Left forelimb (tissue), 1 donor: ENCODE measurements at regions not wholly inside any gene's neighbourhood (a gene's known extent, or its start where the extent isn't known, plus 50 kb on each side); places are given as distances from the start of the nearest gene placed in this dataset.
"Not testable (repeated sequence)": the region's sequence is repeated elsewhere in the genome, so short reads cannot be mapped to it uniquely, and the experiment has no call there.

ENCODE experiments used
- DNase-seq: peaks from one replicate; pipeline ENCODE4 v3.0.0-alpha.2; 2018; ENCODE audit warnings: low spot score

DNA sequence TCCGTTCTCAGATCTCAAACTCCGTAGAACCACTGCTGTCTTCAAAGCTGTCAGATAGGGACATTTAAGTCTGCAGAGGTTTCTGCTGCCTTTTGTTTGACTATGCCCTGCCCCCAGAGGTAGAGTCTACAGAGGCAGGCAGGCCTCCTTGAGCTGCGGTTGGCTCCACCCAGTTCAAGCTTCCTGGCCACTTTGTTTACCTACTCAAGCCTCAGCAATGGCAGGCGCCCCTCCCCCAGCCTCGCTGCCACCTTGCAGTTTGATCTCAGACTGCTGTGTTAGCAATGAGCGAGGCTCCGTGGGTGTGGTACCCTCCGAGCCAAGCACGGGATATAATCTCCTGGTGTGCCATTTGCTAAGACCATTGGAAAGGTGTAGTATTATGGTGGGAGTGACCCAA is 634.9 kb upstream of the SGO1 start:
- DNase-seq = not testable (repeated sequence)

DNA sequence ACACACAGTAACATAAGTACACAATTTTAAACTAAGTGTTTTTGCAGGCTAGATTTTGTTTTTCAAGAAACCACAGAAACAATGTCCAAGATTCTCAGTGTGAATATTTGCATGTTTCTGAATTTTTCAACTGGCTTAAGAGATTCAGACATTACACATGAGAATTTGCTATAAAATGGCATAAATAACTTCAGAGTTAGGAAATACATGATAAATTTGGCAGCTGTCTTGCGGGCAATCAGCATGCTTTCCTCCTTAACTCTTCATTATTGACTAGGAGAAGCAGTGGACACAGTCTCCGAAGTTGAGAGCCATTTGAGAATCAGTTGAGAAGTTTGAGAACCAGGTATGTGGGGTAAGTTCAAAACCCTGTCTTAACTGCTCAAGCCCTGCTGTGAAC is 625.6 kb upstream of the SGO1 start:
- DNase-seq = no peak

DNA sequence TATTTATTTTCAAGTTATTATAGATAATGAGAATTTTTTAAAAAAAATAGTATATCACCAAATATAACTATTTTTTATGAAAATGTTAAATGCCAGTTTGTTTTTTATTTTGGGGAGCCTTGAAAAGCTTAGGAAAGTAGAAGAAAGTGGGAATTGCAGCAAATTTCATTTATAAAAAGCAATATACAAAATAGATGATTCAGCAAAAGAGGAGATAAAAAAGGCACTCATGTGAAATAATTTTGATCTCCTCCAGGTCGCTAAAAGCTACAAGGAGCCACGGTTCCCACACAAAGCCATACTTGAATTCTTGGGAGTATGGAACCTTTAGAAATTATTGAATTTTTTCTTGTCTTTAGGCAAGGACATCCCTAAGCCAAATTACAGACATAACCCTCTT is 625.0 kb upstream of the SGO1 start:
- no peak for DNase-seq

DNA sequence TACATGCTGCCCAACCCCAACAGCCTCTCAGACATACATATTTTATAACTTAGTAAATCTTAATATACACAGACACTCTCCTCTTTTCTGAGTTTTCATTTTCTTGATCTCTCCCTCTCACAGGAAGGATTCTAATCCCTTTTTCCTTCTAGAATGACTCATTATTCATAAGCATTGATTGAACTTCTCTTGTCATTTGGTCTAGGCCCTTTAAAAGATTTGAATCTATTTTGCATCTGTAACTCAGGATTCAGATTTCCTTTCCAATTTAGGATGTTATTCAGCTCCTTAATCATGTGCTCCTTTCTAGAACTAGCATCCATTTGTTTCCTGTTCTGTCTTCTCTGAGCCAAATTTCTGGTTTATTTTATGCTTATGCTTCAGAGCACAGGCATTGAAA is 624.5 kb upstream of the SGO1 start:
- no peak for DNase-seq

DNA sequence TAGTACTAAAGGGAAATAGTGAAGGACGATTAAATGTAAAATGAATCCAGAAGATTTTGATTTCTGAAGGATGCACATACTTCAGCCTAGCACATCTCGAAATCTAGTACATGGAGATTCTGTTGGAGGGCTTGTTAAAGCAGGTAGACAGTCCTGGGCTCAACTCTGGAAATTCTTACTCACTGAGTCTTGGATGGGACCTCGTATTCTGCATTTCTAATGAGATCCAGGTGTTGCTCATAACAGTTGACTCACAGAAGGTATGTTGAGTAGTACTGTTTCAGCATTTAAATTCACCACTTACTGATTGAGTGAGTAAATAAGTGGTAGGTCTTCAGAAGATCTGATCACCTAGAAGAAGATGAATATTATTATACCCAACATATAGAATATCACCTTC is 623.4 kb upstream of the SGO1 start:
- no peak for DNase-seq

DNA sequence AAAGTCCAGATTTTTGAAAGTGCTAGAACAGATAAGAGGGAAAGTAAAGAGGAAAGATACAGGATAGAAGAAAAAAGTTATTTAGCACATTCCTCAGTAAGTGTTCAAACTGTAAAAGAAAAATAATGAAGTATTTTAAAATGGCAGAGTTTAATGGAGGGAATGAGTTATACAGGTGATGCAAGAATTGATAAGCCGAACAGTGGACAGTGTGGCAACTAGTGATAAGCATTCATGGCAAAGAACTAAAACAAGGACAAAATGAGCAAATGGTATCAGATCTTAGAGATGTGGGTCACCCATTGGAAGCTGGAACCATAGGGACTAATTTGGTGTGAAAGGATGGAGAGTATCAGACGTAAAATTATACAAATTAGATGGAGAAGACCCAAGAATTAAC is 622.9 kb upstream of the SGO1 start:
- DNase-seq = no peak

DNA sequence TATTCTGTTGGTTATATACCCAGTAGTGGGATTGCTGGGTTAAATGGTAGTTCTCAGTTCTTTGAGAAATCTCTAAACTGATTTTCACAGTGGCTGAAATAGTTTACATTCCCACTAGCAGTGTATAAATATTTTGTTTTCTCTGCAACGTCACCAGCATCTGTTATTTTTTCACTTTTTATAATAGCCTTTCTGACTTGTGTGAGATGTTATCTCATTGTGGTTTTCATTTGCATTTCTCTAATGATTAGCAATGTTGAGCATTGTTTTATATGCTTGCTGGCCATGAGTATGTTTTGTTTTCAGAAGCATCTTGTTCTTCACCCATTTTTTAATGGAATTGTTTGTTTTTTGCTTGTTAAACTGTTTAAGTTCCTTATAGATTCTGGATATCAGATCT is 612.7 kb upstream of the SGO1 start:
- no peak for DNase-seq

DNA sequence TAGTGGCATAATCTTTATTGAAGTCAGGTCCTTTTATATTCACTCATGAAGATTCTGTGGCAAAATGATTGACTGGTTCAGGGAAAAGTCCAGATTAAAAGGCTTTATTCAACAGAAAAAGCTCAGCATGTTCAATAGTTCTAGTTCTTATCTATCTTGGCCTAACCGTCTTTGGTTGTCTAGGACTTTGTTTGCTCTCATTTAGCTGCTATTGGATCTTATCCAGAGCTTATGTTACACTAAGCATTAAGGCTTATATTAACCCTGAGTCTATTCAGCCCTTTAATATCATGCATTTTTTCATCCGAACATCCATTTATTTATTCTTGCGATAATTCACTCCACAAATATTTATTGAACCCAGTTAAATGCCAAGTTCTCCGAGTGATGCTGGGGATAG is 601.0 kb upstream of the SGO1 start:
- DNase-seq = no peak

DNA sequence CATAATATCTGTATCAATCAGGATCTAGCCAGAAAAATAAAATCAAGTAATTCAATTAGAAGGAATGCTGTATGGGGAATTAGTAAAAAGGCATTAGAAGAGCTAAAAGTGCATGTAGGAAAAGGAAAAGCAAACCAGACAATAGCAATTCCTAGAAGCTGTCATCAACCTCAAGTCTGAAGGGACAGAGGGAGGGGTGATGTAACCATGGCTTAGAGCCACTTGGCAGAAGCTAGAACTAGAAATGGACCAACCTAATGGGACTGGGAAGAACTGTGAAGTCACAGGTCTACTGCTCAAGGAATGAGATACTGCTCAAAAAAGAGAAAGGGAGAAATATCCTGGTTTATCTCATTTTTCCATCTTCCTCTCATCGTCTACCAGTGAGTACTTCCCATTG is 590.7 kb upstream of the SGO1 start:
- DNase-seq = no peak

DNA sequence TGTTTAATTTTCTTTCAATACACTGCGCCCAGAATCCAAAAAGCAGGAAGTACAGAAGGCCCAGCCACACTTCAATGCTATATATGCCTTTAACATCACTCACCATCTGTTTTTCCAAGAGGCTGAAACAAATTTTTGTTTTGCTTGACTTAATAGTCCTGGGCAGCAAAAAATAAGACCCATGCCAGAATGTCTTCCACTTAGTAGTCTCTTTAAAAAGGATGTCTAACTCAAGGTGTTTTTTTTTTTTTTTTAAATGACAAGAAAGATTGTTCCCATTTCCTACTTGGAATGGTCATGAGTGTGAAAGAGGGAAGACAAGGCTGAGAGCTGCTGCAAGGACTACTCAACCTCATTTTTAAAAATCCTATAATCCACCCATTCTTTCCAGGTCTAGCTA is 590.3 kb upstream of the SGO1 start:
- no peak for DNase-seq

DNA sequence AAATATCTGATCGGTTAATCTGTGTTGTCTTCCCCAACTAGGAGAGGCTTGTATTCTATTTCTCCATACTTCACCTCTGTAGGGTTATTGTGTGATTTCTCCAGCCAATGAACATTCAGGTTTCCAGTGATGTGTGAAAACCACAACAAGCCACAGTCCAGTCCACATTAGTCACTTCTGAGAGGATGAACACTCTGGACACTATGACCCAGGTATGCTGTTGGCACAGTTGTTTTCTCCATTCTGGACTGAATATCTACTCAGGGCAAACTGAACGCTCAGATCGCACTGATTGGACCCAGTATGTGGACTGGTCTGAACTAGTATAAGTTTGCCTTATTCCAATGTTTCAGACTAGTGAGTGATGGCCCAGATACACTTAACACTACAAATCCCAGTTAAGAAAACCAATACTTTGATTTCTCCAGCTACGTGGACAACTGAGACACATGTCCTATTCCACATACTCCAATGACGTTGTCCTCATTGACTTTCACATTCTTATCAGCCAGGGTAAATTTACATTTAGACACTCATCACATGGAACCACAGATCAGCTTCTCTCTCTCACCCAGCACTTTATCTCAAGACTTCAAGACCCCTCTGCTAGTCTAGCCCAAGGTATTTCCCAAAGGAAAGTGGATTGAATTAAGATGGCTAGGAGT is 587.4 kb upstream of the SGO1 start:
- no peak for DNase-seq

DNA sequence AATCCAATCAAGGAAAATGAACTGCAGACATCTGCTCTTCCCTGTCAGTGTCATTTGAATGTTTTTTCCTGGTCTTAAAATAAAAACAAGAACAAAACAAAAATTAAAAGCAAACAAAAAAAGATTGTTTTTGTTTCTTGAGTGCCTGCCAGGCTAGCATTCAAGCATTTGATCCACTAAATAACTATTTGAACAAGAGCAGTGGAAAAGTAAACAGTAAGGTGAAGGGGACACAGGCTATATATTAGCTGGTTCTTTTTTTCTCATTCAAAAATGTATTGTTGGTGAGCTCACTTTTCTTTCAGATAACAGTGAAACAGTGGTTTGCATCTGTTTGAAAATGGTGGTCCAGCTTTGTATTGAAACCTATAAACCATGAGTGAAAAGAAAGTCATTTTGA is 586.9 kb upstream of the SGO1 start:
- DNase-seq = no peak

DNA sequence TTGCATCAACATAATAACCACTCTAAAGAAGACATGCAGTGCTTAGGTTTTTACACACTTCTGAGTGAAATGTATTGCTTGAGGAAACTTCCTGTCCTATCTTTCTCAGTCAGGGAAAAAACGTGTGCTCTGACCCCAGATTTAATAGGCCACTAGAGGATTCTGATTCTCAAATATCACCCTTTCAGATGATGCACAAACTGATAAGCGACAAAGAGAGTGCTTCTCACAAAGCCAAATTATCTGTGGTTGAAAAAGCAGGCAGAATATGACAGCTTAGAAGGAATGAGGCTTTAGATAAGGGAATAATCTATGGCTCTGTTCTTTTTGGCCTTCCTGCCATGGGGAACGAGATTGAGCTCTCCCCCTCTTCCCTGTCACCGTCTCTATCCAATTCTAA is 583.4 kb upstream of the SGO1 start:
- no peak for DNase-seq

DNA sequence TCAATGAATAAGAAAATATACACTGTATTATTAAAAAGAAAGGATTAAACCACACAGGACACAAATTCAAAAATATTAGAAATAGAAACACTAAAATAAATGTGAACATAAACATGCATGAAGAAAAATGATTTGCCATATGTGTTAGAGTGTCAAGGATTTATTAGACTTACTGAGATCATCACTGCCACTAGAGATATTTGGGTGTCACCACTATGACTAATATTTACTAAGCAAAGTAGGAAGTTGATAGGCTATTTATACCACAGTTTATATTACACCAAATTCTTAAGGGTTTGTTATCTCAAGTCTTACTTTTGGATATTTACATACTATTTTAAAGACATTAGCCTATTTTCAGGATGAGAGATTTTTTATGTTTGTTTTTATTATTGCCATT is 575.0 kb upstream of the SGO1 start:
- no peak for DNase-seq

DNA sequence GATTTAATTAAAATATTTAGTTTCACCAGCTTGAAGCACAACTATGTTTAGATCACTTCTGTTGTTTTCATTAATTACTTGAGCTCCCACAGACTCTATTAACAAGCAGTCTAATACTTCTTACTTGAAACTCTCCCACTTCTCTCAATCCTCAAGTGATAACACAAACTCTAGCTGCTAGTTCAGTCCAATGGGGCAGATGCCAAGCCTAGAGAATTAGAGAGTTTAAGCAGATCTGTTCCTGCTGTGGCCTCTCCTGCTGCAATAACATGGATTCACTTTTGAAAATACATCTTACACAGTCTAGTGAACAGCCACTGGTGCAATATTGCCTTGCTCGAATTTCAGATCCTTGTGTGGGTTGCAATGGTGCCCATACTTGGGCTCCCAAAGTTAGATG is 566.4 kb upstream of the SGO1 start:
- DNase-seq = no peak

DNA sequence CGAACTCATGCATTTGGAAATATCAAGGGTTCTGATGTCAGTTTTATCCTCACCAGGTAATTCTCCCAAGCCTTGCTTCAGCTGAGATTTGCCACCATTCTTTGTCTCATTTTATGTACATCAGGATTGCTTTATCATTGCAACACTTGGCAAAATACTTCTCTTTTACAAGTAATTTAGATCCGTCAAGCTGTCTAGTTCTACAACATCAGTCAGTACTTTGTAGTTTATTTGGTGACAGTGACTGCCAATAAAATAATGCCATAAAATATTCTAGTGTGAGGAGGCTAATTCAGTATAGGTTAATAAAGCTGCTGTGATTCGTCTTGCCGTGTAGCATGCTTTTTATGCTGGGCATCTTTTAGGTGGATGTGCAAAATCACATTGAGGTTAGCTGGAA is 565.3 kb upstream of the SGO1 start:
- no peak for DNase-seq

DNA sequence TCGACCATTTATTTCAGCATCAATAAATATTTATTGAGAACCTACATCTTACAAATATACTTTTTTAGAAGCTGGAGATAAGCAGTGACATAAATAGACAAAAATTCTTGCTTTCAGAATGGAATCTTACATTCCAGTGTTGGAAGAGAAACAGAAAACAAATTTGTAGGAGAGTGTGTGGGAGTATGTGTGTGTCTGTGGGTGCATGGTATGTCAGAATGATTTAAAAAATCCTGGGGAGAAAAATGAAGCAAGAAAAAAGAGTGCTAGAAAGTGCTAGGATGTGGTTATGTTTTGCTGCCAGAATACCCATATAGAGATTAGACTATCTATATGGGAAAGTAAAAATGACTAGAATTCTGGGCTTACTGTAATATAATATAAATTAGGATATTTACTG is 561.7 kb upstream of the SGO1 start:
- DNase-seq = no peak

DNA sequence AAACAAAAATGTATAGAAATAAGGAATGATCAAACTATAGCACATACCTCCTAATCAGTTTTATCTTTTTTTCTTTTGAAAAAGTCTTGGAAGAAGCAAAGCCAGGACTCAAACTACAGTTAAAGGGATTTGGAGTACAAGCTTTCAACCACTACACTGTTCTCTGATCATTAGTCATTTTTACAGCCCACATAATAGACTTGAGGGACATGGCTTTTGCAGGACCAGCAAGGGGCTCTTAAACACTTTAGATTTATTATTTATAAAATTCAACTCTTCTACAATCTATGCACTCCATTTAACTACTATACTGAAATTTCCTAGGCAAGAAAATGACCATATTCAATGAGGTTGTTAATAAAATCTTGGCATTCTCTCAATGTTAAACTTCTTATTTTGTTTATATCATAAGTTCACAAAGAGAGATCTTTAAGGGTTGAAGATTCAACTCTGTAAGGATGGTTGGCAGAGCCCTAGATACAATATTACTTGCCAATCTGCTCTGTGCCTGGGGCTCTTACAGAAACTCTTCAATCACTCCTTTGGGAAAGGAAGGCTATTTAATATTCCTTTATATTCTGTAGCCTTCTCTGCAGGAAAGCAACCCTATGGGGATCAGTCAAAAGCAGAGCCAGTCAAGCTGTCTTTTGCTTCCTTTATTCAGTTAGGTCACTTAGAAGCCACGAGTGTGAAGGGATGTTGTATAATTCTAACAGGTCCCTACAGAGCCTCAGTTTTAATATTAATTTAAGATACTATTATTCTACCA is 557.7 kb upstream of the SGO1 start:
- no peak for DNase-seq

DNA sequence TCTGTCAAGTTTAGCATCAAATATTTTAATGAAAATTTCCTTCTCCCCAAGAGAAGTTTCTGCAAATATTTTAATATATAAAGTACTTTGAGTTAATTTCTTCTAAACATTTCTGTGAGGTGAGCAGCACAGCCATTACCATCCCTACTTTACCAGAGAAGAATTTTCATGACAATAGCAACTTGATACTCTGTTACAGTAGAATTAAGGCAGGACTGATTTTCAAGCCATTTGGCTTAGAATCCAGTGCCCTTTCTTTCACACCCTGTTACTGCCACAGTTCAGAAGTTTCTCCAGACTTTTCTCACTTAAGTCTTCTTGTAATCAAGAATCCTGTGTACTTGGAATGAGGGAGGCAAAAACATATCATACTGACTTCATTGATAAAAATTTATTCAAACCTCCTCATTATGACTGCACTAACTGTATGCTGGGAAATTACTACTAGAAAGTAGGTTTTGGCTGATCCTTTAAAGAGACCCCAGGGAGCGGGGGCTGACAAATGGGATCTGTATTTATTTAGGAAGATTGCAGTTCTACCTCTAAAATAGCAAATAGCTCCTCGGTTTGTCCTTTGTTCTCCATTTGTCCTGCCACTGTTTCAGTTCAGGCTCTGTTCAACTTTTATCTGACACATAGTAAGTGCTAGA is 557.0 kb upstream of the SGO1 start:
- DNase-seq = no peak

DNA sequence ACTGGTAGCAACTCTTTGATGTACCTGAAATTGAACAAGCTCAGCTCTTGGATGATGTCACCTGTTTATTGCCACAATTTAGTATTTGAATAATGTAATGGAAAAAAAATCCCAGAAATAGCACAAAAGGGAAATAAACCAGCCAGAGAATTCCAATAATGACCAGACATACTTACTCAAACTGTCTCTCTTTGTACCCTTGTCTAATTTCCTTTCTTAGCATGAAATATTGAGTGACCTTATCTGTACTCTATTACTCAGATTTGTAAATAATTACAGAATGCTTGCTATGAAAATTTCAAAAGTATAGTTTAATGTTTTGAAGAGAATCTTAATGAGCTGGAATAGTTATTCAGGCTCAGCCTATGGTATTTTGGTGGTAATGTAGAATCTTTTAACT is 555.4 kb upstream of the SGO1 start:
- no peak for DNase-seq

DNA sequence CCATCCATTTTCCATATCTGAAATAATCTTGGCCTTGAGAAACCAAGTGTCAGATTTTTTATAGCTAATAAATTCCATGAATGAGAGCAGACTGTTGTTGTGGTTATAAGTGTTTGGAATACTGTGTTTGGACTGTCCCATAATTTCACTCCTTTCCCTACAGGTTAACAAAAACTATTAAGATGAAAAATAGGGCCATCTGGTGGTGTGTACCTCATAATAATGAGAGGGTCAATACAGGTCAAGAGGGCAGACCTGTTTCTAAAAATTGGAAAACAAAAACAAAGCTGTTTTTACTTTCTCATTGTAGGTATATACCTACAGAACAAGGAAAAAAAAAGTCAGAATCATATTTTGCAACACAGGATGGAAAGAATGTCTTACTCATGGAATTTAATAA is 553.8 kb upstream of the SGO1 start:
- DNase-seq = no peak

DNA sequence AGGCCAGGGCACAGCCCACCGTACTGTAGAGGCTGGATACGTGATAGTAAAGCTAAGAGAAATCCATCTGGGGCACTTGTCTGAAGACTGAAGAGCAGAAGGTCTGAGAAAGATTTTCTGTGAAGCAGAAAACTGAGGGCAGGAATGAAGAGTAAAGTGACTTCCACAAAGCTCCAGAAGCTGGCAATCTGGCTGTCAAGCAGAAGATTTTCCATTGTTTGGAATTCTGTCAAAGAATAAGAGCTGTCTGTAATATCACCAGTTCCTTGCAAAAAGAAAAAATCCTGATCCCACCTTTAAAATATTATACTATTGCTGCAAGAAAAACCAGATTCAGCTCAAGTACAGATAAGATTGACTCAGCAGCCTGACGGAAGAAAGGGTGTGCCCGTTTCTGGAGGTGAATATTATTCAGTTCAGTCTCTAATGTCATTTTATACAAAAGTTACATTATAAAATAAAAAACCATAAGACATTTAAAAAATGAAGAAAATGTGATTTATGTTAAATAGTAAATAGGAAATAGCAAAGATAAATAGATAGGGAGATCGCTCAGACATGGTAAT is 550.4 kb upstream of the SGO1 start:
- no peak for DNase-seq

DNA sequence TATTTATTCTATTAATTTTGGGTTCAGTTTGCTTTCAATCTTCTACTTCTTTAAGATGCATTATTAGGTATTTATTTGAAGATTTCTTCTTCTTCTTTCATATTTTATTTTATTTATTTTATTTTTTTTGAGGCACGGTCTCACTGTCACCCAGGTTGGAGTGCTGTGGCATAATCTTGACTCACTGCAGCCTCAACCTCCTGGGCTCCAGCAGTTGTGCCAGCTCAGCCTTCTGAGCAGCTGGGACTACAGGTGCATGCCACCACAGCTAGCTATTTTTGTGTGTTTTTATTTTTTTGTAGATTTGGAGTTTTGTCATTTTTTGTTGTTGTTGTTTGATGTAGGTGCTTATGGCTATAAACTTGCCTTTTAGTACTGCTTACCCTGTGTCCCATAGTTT is 543.2 kb upstream of the SGO1 start:
- DNase-seq = no peak
